Upper lobe of left lung (tissue), 4 donors: ENCODE measurements at regions not wholly inside any gene's neighbourhood (a gene's known extent, or its start where the extent isn't known, plus 50 kb on each side); places are given as distances from the start of the nearest gene placed in this dataset.

ENCODE experiments used
- CTCF ChIP-seq, 6 experiments: fragments of 450-650 bp in 4 of 6; fragments of 200-600 bp in 2 of 6; sonication (generic) in 2 of 6; IDR thresholded peaks; one replicate each; pipeline ENCODE4 v1.5.1; 2016 to 2019; ENCODE audit warnings: antibody characterized with exemption in 6 of 6
- EP300 ChIP-seq, 4 donors: sonication (generic); formaldehyde crosslinking; IDR thresholded peaks; one replicate each; pipeline ENCODE4 v1.5.1; 2017; ENCODE audit warnings: antibody characterized with exemption in 4 of 4, control low read depth in 2 of 4
- POLR2A ChIP-seq, 4 donors: fragments of 450-650 bp; IDR thresholded peaks; one replicate each; pipeline ENCODE4 v1.5.1; 2016 to 2017; ENCODE audit warnings: antibody characterized with exemption in 4 of 4, mild to moderate bottlenecking in 2 of 4
- POLR2AphosphoS5 ChIP-seq, 2 donors: sonication (generic); formaldehyde crosslinking; IDR thresholded peaks; one replicate each; pipeline ENCODE4 v1.5.1; 2017; ENCODE audit warnings: antibody characterized with exemption in 2 of 2

- TF ChIP-seq CTCF (IDR thresholded peaks at IDR 0.05) (no peak), POLR2A (IDR thresholded peaks at IDR 0.05) (no peak), POLR2AphosphoS5 (IDR thresholded peaks at IDR 0.05) (no peak), EP300 (IDR thresholded peaks at IDR 0.05) (no peak)
Observed at GRCh38 chr2:150907466-150907865, 354.2 kb downstream of the RBM43 start.
